ENCODE measurements at regions not wholly inside any gene's neighbourhood (a gene's known extent, or its start where the extent isn't known, plus 50 kb on each side); places are given as distances from the start of the nearest gene placed in this dataset.
"Not testable (repeated sequence)": the region's sequence is repeated elsewhere in the genome, so short reads cannot be mapped to it uniquely, and the experiment has no call there.

GRCh38 chr6:141402489-141402888, 730.2 kb upstream of the GJE1 start:
- in situ Hi-C loops (cut with MboI; ENCODE audit: low sequenced_read_pairs): no loop called here

GRCh38 chr6:141401851-141402250, 730.9 kb upstream of the GJE1 start:
- in situ Hi-C loops (cut with MboI; ENCODE audit: low sequenced_read_pairs): no loop called here

GRCh38 chr6:141401168-141401567, 731.6 kb upstream of the GJE1 start:
- in situ Hi-C loops (cut with MboI; ENCODE audit: low sequenced_read_pairs): no loop called here

GRCh38 chr6:141398949-141399348, 733.8 kb upstream of the GJE1 start:
- in situ Hi-C loops (cut with MboI; ENCODE audit: low sequenced_read_pairs): no loop called here

GRCh38 chr6:141395443-141396008, 737.2 kb upstream of the GJE1 start:
- in situ Hi-C loops (cut with MboI; ENCODE audit: low sequenced_read_pairs): no loop called here

GRCh38 chr6:141394565-141395051, 738.1 kb upstream of the GJE1 start:
- in situ Hi-C loops (cut with MboI; ENCODE audit: low sequenced_read_pairs): no loop called here

GRCh38 chr6:141394125-141394536, 738.6 kb upstream of the GJE1 start:
- in situ Hi-C loops (cut with MboI; ENCODE audit: low sequenced_read_pairs): no loop called here

GRCh38 chr6:141393405-141394124, 739.2 kb upstream of the GJE1 start:
- in situ Hi-C loops (cut with MboI; ENCODE audit: low sequenced_read_pairs): no loop called here

GRCh38 chr6:141391135-141391534, 741.6 kb upstream of the GJE1 start:
- in situ Hi-C loops (cut with MboI; ENCODE audit: low sequenced_read_pairs): not testable (repeated sequence)

GRCh38 chr6:141388666-141389065, 744.1 kb upstream of the GJE1 start:
- in situ Hi-C loops (cut with MboI; ENCODE audit: low sequenced_read_pairs): no loop called here

GRCh38 chr6:141370438-141370837, 762.3 kb upstream of the GJE1 start:
- in situ Hi-C loops (cut with MboI; ENCODE audit: low sequenced_read_pairs): no loop called here

- in situ Hi-C loops (cut with MboI; ENCODE audit: low sequenced_read_pairs): not testable (repeated sequence)
Measured at GRCh38 chr6:141366796-141367195, 765.9 kb upstream of the GJE1 start.

GRCh38 chr6:141364694-141365093, 768.0 kb upstream of the GJE1 start:
- in situ Hi-C loops (cut with MboI; ENCODE audit: low sequenced_read_pairs): no loop called here

GRCh38 chr6:141364232-141364631, 768.5 kb upstream of the GJE1 start:
- in situ Hi-C loops (cut with MboI; ENCODE audit: low sequenced_read_pairs): no loop called here

- in situ Hi-C loops (cut with MboI; ENCODE audit: low sequenced_read_pairs): no loop called here
Measured at GRCh38 chr6:141361559-141361958, 771.2 kb upstream of the GJE1 start.

- in situ Hi-C loops (cut with MboI; ENCODE audit: low sequenced_read_pairs): no loop called here
Measured at GRCh38 chr6:141359953-141360352, 772.8 kb upstream of the GJE1 start.

GRCh38 chr6:141354191-141354955, 778.4 kb upstream of the GJE1 start:
- in situ Hi-C loops (cut with MboI; ENCODE audit: low sequenced_read_pairs): no loop called here

- in situ Hi-C loops (cut with MboI; ENCODE audit: low sequenced_read_pairs): no loop called here
Measured at GRCh38 chr6:141351721-141352120, 781.0 kb upstream of the GJE1 start.

GRCh38 chr6:141349710-141350109, 783.0 kb upstream of the GJE1 start:
- in situ Hi-C loops (cut with MboI; ENCODE audit: low sequenced_read_pairs): no loop called here

GRCh38 chr6:141347906-141348492, 784.7 kb upstream of the GJE1 start:
- in situ Hi-C loops (cut with MboI; ENCODE audit: low sequenced_read_pairs): no loop called here

- in situ Hi-C loops (cut with MboI; ENCODE audit: low sequenced_read_pairs): no loop called here
Measured at GRCh38 chr6:141347086-141347485, 785.6 kb upstream of the GJE1 start.
